Activated T-helper 1 cell treated with anti-CD3 and anti-CD28 coated beads, Interleukin-12 subunit alpha, Interleukin-12 subunit beta, Interleukin-2, Interleukin-4 antibody, amounts not matched to agents 30 ng/mL and 10 ng/mL and 1 ng/mL, durations not matched to agents 14 hours and 24 hours and 36 hours (primary cell): ENCODE measurements at regions not wholly inside any gene's neighbourhood (a gene's known extent, or its start where the extent isn't known, plus 50 kb on each side); places are given as distances from the start of the nearest gene placed in this dataset.

ENCODE experiments used
- DNase-seq: peaks from one replicate; pipeline ENCODE4 v3.0.0; 2021; ENCODE audit warnings: low spot score
- H3K27ac Mint-ChIP-seq: one replicate; pipeline ENCODE4 v1.8.0; 2021; ENCODE audit warnings: mild to moderate bottlenecking, mixed read lengths
- H3K27me3 Mint-ChIP-seq: one replicate; pipeline ENCODE4 v1.8.0; 2022; ENCODE audit warnings: mild to moderate bottlenecking, moderate library complexity, mixed read lengths; ENCODE audit not compliant: insufficient read depth
- H3K36me3 Mint-ChIP-seq: one replicate; pipeline ENCODE4 v1.8.0; 2021; ENCODE audit warnings: low read depth, mixed read lengths
- H3K4me1 Mint-ChIP-seq: one replicate; pipeline ENCODE4 v1.8.0; 2021; ENCODE audit warnings: low read depth, mixed read lengths
- H3K4me3 Mint-ChIP-seq: one replicate; pipeline ENCODE4 v1.8.0; 2021; ENCODE audit warnings: mild to moderate bottlenecking, moderate library complexity, mixed read lengths
- H3K9me3 Mint-ChIP-seq: one replicate; pipeline ENCODE4 v1.8.0; 2021; ENCODE audit warnings: mixed read lengths
- intact Hi-C: fragments of 100-400 bp; cut with micrococcal nuclease; formaldehyde crosslinking; loops from one replicate; pipeline ENCODE4 v1.15.1; 2024

DNA sequence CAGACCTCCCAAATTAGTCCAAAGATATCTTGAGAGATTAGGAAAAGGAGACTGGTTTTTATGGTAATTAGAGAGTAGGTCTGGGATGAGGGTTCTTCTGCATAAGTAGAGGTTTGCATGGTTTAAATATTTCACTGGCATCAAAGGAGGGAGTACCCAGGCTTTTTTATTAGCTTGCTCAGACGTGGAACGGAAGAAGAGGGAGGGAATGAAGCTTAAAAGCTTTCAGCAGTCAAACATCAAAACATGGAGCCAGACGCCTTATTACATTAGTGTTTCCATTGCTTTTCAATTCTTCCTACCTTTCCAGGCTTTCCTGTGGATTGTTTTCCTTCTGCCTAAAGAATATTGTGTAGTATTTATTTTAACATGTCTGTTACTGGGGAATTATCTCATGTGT is 342.1 kb upstream of the SOX2 start:
- no peak overlapping the region for H3K4me3 Mint-ChIP-seq
- H3K27ac Mint-ChIP-seq: no peak overlapping the region
- H3K9me3 Mint-ChIP-seq: no peaks in the 10 kb centered on the region
- no peaks in the 10 kb centered on the region for H3K4me1 Mint-ChIP-seq
- no peak for DNase-seq
- intact Hi-C loops: no loop called here
- no peaks in the 10 kb centered on the region for H3K36me3 Mint-ChIP-seq
- H3K27me3 Mint-ChIP-seq: no peaks in the 10 kb centered on the region

DNA sequence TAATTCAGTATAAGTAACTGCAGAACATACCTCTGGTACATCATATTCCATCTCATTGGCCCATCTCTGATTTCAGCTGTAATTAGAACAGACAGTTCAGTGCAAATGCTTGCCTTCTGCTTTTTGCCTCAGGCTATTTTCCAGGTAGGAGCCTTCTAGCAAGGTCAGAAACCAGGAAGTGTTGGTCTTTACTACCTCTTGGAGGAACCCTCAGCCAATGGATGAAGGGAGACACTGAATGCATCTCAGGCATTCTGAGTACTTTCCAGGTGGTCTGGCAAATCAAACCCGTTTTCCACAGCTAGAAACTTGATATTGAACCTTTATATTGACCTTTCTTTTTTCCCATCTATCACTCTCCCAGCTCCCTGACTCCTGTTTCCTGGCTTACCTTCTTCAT is 348.5 kb upstream of the SOX2 start:
- H3K9me3 Mint-ChIP-seq: no peaks in the 10 kb centered on the region
- H3K4me1 Mint-ChIP-seq: no peaks in the 10 kb centered on the region
- no peak overlapping the region for H3K4me3 Mint-ChIP-seq
- intact Hi-C loops: no loop called here
- no peak overlapping the region for H3K27ac Mint-ChIP-seq
- no peak for DNase-seq
- no peaks in the 10 kb centered on the region for H3K27me3 Mint-ChIP-seq
- H3K36me3 Mint-ChIP-seq: no peaks in the 10 kb centered on the region

DNA sequence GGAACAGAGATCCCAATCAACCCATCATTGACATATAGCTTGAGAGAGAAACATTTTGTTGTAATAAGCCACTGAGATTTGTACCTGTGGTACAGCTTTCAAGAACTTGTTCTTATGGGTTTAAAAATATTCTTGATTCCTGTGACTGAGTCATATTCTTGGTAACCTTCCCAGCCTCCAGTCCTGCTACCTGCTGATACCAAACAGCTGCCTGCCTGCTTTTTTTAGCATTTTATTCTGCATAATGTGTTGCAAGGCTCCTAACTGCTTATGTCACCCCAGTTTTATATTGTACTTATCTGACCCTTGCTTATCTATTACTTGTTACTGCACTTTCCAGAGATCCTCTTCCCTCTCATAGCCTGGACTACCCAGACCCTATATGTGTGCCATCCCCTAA is 349.3 kb upstream of the SOX2 start:
- Mint-ChIP-seq H3K27ac (no peak overlapping the region), H3K9me3 (no peaks in the 10 kb centered on the region), H3K36me3 (no peaks in the 10 kb centered on the region), H3K27me3 (no peaks in the 10 kb centered on the region), H3K4me1 (no peaks in the 10 kb centered on the region), H3K4me3 (no peak overlapping the region)
- no peak for DNase-seq
- intact Hi-C loops: no loop called here

DNA sequence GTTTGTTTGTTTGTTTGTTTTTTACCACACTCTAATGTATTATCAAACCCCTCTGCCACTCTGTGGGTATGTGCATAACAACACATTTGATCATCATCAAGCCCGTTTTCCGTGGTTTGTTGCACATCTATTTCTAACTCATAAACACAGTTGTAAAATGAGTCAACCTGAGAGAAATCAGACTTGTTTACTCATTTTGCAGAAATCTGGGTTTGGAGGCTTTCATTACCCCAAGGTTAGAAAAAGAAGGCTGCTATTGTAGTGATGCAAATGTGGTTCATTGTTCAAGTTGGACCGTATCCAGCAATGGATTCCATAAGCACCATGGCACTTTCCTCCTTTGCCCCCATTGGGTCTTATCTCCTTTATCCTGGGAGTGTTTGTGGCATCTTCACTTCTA is 353.2 kb upstream of the SOX2 start:
- Mint-ChIP-seq H3K9me3 (no peaks in the 10 kb centered on the region), H3K27me3 (no peaks in the 10 kb centered on the region)

DNA sequence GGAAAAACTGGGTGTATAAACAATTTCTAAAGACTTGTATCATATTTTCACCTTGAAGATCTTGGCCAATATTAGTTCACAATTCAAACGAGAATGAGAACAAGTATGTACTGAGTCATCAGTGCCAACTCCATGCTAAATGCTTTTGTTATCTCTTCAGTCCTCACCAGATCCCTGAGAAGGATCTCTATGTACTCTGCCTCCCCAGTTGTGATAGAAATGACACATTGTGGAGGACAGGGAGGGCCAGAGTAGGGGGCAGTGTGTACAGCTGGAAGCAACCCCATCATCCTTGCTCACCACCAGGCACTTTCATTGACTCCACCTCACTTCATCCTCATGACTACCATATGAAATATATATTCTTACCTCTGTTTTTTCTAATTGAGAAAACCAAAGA is 353.7 kb upstream of the SOX2 start:
- no peak for DNase-seq
- intact Hi-C loops: no loop called here
- H3K4me3 Mint-ChIP-seq: no peak overlapping the region

More for the DNA sequence above, 353.2 kb upstream of the SOX2 start:
- Mint-ChIP-seq H3K36me3 (no peaks in the 10 kb centered on the region), H3K4me3 (no peak overlapping the region), H3K27ac (no peak overlapping the region), H3K4me1 (no peaks in the 10 kb centered on the region)
- intact Hi-C loops: no loop called here
- no peak for DNase-seq

DNA sequence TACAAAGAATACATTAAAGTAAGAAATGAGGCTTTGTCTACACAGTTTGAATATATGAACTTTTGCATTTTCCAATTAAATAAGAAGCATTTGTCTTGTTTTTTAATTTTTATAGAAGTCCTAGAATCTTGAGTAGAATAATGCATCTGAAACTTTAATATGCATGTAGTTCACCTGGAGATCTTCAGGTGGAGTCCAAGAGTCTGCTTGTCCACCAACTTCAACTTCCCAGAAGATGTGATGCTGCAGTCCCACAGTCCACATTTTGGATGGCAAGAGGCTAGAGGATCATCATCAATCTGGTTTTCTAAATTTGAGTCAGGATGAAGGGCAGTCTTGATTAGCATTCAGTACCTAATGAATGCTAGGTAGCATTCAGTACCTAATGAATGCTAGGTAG is 357.6 kb upstream of the SOX2 start:
- no peaks in the 10 kb centered on the region for H3K27me3 Mint-ChIP-seq
- H3K27ac Mint-ChIP-seq: no peak overlapping the region
- intact Hi-C loops: no loop called here
- H3K36me3 Mint-ChIP-seq: no peaks in the 10 kb centered on the region
- DNase-seq: no peak
- H3K9me3 Mint-ChIP-seq: no peaks in the 10 kb centered on the region
- H3K4me1 Mint-ChIP-seq: no peaks in the 10 kb centered on the region
- H3K4me3 Mint-ChIP-seq: no peak overlapping the region

More for the DNA sequence above, 353.7 kb upstream of the SOX2 start:
- Mint-ChIP-seq H3K9me3 (no peaks in the 10 kb centered on the region), H3K36me3 (no peaks in the 10 kb centered on the region), H3K27me3 (no peaks in the 10 kb centered on the region), H3K4me1 (no peaks in the 10 kb centered on the region), H3K27ac (no peak overlapping the region)

DNA sequence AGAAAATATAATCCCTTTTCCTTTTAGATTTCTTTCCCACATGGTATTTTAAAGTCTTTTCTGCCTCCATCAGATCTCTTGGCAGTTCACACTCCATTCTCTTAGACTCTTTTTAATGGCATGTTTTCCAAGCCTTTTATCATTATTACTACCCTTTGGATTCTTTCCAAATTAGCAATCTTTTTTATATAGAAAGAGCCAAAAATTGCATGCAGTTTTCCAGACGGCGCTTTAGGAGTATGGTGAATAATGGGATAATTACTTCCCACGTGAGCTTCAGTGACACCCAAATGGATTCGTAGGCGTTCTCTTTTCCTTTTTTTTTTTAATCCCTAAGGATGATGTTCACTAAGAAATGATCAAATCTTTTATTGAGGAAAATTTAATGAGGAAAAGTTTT is 354.8 kb upstream of the DNAJC19 start:
- no peaks in the 10 kb centered on the region for H3K9me3 Mint-ChIP-seq
- no peaks in the 10 kb centered on the region for H3K36me3 Mint-ChIP-seq
- no peaks in the 10 kb centered on the region for H3K27me3 Mint-ChIP-seq
- no peak for DNase-seq
- H3K4me1 Mint-ChIP-seq: no peaks in the 10 kb centered on the region
- H3K4me3 Mint-ChIP-seq: no peak overlapping the region
- H3K27ac Mint-ChIP-seq: no peak overlapping the region
- intact Hi-C loops: no loop called here

DNA sequence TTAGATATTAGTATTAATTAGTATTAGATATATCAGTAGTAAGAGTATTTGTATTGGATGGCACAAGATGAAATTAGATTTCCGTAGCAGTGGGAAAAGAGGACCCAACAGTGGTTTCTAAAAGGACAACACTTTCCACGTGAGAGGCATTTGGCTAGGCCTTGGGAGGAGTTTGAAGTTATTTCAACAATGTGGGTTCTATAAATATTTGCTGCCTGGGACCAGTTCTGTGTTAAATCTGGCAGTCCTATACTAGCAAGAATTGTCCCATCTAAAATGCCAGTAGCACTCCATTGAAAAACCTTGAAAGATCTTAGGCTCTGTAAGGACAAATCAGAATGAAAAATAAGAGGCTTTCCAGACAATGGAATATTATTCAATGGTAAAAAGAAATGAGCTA is 347.1 kb upstream of the DNAJC19 start:
- no peak for DNase-seq
- Mint-ChIP-seq H3K4me1 (no peaks in the 10 kb centered on the region), H3K4me3 (no peak overlapping the region), H3K36me3 (no peaks in the 10 kb centered on the region), H3K27me3 (no peaks in the 10 kb centered on the region), H3K9me3 (no peaks in the 10 kb centered on the region), H3K27ac (no peak overlapping the region)
- intact Hi-C loops: no loop called here

DNA sequence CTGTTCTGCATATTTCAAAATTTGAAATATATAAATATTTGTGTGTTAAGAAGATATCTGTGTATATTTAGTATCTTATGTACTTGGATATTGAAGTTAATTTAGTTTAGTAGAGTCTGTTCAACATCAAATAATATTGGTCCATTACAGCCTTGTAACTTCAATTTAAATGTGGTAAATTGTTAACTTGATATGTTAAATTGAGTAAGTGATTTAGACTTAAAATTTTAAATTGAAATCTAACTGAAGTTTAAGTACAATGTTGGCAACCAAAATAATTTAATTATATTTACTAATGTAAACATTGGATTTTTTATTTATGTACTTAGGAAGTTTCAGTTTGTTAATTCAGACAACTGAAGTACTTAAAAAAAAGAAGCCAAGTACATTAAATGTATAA is 343.9 kb upstream of the DNAJC19 start:
- Mint-ChIP-seq H3K36me3 (no peaks in the 10 kb centered on the region), H3K27me3 (no peaks in the 10 kb centered on the region), H3K4me3 (no peak overlapping the region), H3K9me3 (no peaks in the 10 kb centered on the region), H3K27ac (no peak overlapping the region), H3K4me1 (no peaks in the 10 kb centered on the region)
- intact Hi-C loops: no loop called here
- no peak for DNase-seq

DNA sequence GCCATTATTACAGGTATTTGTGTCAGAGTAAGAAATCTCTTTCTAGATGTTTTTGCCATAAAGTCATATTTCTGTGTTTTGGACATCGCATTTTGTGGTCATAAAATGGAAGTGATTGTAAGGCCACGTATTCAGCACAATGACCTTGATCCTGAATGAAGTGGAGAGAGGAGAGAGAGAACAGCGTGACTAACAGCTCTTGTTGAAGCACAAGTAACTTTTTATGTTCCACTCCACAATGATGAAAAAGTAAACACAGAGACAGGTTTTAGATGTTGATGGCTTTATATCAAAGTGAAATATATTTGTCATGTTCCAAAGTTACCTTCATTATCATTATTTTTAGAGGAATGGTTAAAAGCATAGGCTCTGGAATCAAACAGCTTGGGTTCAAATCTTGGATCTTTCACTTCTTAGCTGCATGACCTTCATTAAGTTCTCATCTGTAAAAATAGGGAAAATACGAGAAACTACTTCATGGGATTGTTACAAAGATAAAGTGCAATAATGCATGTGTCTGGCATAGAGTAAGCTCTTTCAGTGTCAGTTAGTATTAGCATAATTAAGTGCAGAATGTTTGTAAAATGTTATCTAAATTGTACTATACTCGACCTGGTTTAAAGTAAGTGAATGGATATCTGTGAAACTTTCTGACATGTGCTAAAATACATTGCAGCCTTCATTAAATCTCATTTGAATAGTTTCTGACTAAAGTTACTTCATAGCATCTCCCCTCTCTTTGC is 341.5 kb upstream of the DNAJC19 start:
- H3K4me3 Mint-ChIP-seq: no peak overlapping the region

DNA sequence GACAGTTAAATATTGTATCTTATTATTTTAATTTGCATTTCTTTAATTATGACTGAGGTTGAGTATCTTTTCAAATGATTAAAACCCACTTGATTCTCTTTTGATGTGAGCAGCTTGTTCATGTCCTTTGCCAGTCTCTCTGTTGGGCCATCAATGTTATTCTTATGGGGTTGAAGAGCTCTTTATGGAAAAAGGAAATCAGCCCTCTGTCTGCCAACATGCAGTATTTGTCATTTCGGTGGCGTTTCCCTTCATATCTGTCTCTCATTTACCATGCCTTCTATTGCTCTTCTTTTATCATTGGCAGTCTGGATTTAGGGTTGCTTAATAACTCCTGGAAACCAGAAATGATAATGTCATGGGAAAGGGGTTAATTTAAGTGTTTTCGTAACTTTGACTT is 340.7 kb upstream of the DNAJC19 start:
- H3K27me3 Mint-ChIP-seq: no peaks in the 10 kb centered on the region
- H3K4me1 Mint-ChIP-seq: no peaks in the 10 kb centered on the region
- intact Hi-C loops: no loop called here
- H3K4me3 Mint-ChIP-seq: no peak overlapping the region
- H3K36me3 Mint-ChIP-seq: no peaks in the 10 kb centered on the region
- no peak overlapping the region for H3K27ac Mint-ChIP-seq
- no peaks in the 10 kb centered on the region for H3K9me3 Mint-ChIP-seq
- no peak for DNase-seq

More for the DNA sequence above, 341.5 kb upstream of the DNAJC19 start:
- Mint-ChIP-seq H3K4me1 (no peaks in the 10 kb centered on the region), H3K9me3 (no peaks in the 10 kb centered on the region), H3K36me3 (no peaks in the 10 kb centered on the region), H3K27me3 (no peaks in the 10 kb centered on the region), H3K27ac (no peak overlapping the region)
- intact Hi-C loops: no loop called here
- DNase-seq: no peak

DNA sequence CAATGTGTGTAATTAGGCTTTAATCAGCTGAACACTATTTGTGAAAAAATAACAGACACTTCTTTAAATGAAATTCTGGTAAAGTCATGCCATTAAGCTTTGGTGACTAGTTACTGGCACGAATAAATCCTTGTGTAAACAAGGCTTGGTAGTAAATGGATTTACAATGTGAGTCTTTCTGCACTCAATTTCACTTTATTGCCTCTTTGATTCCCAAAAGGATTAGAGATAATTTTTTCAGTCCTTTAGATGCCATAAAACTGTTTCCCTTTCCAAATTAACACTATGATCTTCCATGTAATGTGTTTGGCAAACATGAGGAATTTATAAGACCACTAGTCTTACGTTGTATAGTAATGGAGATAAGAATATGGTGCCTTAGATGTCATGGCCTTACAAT is 339.5 kb upstream of the DNAJC19 start:
- intact Hi-C loops: no loop called here

DNA sequence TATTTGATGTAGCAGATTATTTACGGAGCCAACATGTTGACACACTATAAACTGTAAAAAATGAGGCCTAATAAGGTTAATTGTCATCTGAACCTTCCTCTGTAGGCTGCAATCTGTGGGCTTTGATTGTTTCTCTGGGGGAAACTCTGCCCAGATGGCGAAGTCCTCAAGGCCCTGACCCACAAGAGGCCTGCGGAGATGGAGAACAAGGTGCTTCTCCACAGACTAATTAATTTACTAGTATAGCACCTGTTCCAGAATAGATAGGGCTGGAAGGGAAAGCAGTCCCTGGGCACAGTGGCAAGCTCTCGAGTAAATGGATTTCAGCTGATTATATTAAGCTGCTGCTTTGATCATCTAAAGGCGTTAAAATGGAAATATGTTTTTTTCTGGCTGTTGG is 338.8 kb upstream of the DNAJC19 start:
- no peak overlapping the region for H3K27ac Mint-ChIP-seq
- intact Hi-C loops: no loop called here
- H3K36me3 Mint-ChIP-seq: no peaks in the 10 kb centered on the region
- no peaks in the 10 kb centered on the region for H3K27me3 Mint-ChIP-seq
- H3K4me3 Mint-ChIP-seq: no peak overlapping the region
- no peaks in the 10 kb centered on the region for H3K9me3 Mint-ChIP-seq
- DNase-seq: no peak
- H3K4me1 Mint-ChIP-seq: no peaks in the 10 kb centered on the region

More for the DNA sequence above, 339.5 kb upstream of the DNAJC19 start:
- Mint-ChIP-seq H3K4me1 (no peaks in the 10 kb centered on the region), H3K27ac (no peak overlapping the region), H3K4me3 (no peak overlapping the region), H3K9me3 (no peaks in the 10 kb centered on the region), H3K27me3 (no peaks in the 10 kb centered on the region), H3K36me3 (no peaks in the 10 kb centered on the region)
- no peak for DNase-seq

DNA sequence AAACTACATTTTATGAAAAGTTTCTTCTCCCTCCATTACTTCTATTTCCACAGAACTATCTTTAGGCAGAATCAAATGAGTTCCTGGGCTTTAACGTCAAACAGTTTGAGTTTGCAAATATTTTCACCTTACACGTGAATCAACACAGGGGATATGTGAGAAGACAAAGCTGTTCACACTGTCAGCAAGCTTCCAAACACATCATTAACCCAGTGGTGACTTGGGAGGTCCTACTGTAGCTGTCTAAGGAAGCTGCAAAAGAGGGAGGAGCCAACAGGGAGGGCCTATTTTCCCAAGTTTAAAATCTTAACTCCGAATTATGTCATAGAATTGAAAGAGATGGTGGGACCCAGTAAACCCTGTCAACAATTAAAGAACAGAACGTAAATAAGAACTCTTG is 337.8 kb upstream of the DNAJC19 start:
- no peak overlapping the region for H3K4me3 Mint-ChIP-seq
- no peak for DNase-seq
- intact Hi-C loops: no loop called here
- no peak overlapping the region for H3K27ac Mint-ChIP-seq
- no peaks in the 10 kb centered on the region for H3K36me3 Mint-ChIP-seq
- no peaks in the 10 kb centered on the region for H3K4me1 Mint-ChIP-seq
- no peaks in the 10 kb centered on the region for H3K27me3 Mint-ChIP-seq
- peaks cover 3% of the 10 kb centered on the region for H3K9me3 Mint-ChIP-seq
